ENCODE measurements at regions not wholly inside any gene's neighbourhood (a gene's known extent, or its start where the extent isn't known, plus 50 kb on each side); places are given as distances from the start of the nearest gene placed in this dataset.

- TF ChIP-seq SMARCA5 (IDR thresholded peaks at IDR 0.05) (no peak), CTCF (IDR thresholded peaks at IDR 0.05 in 2 of 3, conservative IDR thresholded peaks at IDR 0.05 in 1 of 3; ENCODE audit: control insufficient read depth in 2 of 3, extremely low read depth in 1 of 3, insufficient read depth in 1 of 3, low read depth in 3 of 3, low read length in 3 of 3) (no peak), NR2C2 (IDR thresholded peaks at IDR 0.05; ENCODE audit: borderline replicate concordance, control insufficient read depth, insufficient read length, low read depth) (no peak), EGR1 (IDR thresholded peaks at IDR 0.05; ENCODE audit: borderline replicate concordance in 1 of 2, low read depth in 2 of 2, low read length in 2 of 2) (no peak), ATF3 (IDR thresholded peaks at IDR 0.05; ENCODE audit: borderline replicate concordance, extremely low read depth, low read depth, low read length) (no peak), NBN (IDR thresholded peaks at IDR 0.05) (no peak), ZBTB33 (IDR thresholded peaks at IDR 0.05) (no peak), ZSCAN29 (IDR thresholded peaks at IDR 0.05) (no peak), PML (IDR thresholded peaks at IDR 0.05; ENCODE audit: low read length) (no peak), POLR2AphosphoS5 (IDR thresholded peaks at IDR 0.05; ENCODE audit: low read length) (no peak), MXI1 (IDR thresholded peaks at IDR 0.05; ENCODE audit: low read depth, low read length) (no peak), ZBTB4 (CRISPR knock-in tag; IDR thresholded peaks at IDR 0.05) (no peak), POLR2A (IDR thresholded peaks at IDR 0.05; ENCODE audit: low read depth, low read length) (no peak)
Observed at GRCh38 chr12:126042286-126042685, 977.1 kb downstream of the AACS start.
